Left hindlimb (tissue), 1 donor: ENCODE measurements at regions not wholly inside any gene's neighbourhood (a gene's known extent, or its start where the extent isn't known, plus 50 kb on each side); places are given as distances from the start of the nearest gene placed in this dataset.

Experiments used
- DNase-seq: peaks from one replicate; pipeline ENCODE4 v3.0.0-alpha.2; 2018

- DNase-seq = no peak
Observed at GRCh38 chr13:109586509-109587346, 199.7 kb downstream of the IRS2 start.

- no peak for DNase-seq
Observed at GRCh38 chr13:109584844-109585361, 201.5 kb downstream of the IRS2 start.

- no peak for DNase-seq
Observed at GRCh38 chr13:109577191-109577700, 209.1 kb downstream of the IRS2 start.

DNA sequence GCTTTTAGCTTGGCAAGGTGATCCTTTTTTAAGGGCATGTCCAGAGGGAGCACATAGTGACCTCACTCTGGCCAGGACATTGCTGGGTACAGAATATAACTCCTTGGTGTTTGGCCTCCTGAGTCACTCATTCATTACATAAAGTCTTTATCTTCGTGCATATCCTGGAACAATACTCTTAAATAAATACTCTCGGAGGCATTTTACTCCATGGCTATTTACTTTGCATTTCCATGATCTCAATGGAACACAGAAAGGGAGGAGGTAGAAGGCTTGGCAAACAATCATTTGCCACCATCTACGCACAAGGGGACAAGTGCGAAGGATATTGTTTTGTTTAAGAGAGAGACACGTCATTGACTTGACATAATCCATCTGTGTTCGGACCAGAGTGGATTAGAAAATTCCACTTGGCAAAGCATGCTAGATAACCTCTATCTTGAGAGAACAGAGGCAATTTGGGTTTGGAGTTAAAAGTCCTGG lies 210.0 kb downstream of the IRS2 start:
- no peak for DNase-seq

- DNase-seq = no peak
Observed at GRCh38 chr13:109575821-109576220, 210.6 kb downstream of the IRS2 start.

DNA sequence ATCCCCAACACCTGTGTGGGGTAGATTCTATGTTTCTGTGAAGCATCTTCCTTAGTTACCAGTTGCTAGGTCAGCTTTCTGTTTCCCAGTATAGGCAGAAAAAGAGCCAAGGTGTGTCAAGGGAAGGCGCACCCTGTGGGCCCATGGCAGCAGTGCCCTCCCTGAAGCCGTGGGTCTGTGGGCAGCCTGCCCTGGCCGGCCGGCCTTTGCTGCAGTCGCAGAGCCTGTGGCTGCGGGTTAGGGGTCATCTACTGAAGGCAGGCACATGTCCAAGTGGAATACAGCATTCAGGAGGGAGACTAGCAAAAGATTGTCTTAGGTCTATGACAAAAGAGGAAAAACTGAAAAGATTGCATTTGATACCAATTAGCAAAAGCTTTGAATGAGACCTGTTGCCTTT lies 214.0 kb downstream of the IRS2 start:
- no peak for DNase-seq

DNA sequence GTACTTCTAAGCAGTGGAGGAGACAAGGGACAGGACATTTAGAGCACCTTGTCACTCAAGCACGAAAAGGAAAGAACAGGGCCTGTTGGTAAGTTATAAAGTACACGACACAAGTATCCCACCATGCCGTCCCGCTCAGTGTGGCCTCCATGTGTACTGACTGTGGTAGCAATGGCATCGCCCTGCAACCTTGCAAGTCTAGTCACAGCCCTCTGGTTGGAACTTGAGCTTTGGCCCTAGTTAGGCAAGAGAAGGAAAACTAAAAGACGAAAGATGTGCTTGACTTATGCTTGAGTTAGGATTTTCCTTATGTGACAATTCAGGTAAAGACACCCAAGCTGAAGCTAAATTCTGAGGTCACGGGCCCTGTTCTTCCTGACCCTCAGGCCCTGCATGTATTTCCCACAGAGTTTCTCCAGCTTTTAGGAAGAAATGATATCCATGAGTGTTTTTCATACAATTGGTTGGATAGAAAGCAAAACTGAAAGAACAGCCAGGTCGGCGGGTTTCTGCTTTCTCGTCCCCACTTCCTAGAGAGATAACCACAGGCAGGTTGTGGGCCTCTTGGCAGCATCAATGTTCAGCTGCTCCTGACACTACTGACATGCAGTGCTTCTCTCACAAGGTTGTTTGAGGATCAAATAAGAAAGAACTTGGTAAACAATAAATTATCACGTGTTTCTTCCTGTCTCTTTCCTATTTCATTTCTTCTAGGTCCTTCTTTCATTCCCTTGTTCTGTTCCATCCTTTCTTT lies 216.2 kb downstream of the IRS2 start:
- DNase-seq = no peak

GRCh38 chr13:109568339-109568818 lies 218.0 kb downstream of the IRS2 start:
- DNase-seq = no peak

DNA sequence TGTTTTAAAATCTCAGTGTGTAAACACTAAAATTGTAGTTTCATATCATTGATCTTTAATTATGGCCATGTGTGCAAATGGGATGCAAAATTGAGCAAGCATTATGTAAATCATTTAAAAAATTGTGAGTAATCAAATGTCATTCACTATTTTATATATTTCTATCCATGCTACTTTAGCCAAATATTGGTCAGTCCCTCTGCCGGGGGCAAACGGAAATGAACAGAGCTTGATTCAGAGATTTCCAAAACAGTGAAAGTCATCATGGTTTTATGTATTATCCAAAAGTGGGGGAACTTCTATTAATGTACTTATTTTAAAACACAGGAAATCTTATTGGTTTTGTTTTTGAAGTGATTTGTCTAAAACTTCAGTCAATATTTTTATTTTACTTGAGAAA lies 219.1 kb downstream of the IRS2 start:
- no peak for DNase-seq

DNA sequence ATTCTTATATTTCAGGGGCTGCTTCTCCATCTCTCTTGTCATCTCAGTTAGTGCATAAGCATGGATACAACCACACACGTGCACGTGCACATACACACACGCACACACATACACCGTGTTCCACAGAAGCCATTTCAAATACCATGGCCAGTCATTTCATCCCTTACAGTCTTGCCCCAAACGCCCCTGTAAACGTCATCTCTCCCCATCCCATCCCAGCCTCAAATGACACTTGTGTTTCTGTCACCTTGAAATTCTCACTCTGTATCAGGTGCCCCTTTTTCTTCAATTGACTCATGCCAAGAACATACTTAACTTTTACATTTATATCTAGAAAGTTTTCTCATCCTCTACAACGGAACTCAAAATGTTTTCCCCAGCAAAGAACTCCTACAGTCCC lies 220.5 kb downstream of the IRS2 start:
- DNase-seq = no peak

DNA sequence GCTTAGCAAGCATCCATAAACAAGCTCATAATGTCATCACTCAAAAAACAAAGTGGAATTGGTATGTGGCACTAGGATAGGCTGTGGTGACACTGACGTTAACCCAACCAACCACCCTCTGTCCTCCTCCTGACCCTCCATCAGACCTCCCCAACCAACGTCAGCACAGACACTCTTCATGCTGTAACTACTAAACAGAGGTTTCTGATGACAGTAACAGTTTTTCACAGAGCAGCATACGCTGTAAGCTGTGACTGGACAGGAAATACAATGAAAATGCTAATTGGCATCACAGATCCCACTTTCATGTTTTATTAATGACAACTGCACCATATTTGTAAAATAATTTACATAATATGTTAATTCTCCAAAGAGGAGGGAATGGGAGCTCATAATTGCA lies 238.0 kb downstream of the IRS2 start:
- DNase-seq = no peak

DNA sequence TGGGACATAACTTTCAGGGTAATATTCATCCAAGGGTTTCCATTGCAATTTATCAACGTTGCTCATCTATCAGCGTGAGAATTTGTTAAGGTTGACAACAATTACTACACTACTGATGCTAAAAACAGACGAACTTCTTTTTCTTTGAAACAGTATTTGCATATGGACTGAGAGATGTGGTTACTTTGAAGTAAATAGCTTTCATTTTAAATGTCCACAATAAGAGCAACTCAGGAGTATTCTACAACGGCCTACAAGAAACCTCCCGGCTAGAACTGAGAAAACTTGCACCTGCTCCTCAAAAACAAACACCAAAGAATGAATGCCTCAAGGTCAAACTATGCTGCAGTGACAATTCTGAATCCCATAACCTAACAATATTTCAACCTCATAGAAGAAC lies 238.4 kb downstream of the IRS2 start:
- DNase-seq = no peak

- DNase-seq = no peak
Observed at GRCh38 chr13:109545931-109546330, 240.5 kb downstream of the IRS2 start.

DNA sequence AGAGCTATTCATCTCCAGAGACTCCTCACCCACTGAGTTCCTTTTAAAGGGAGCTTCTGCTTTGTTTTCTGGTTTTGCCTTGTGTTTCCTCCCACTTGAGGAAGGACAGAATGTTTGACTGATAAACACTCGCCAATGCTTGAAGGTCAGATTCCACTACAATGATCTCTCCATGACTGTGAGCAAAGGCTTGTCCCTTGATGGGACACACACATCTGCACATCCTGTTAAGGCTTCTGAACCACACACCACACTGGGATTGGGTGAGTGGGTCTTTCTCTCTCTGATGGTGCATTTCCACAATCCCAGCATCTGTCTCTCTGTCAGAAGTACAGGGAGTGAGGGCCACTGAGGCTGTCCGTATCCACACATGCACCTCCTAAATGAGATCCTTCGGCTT lies 245.3 kb downstream of the IRS2 start:
- DNase-seq = no peak

- no peak for DNase-seq
Observed at GRCh38 chr13:109537584-109537983, 248.8 kb downstream of the IRS2 start.

DNA sequence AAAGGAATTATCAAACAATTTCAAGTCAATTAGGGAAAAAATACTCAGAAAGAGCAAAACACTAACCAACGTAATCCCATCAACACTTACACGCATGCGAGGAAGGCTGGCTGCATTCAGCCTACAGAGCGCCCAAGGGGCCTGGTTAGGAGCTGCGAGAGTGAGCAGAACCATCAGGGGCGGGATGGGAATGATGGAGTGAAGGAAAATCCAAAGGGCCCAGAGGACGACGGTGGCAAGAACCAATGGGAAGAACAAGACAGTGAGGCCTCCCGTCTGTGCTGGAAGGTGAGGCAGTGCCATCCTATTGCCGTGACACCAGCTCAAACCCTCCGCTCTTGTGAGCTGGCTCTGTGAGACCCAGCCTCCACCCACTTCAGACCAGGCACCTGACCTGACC lies 253.0 kb downstream of the IRS2 start:
- DNase-seq = no peak

GRCh38 chr13:109529964-109530363 lies 256.4 kb downstream of the IRS2 start:
- no peak for DNase-seq

- DNase-seq = no peak
Observed at GRCh38 chr13:109521719-109522118, 264.7 kb downstream of the IRS2 start.

- no peak for DNase-seq
Observed at GRCh38 chr13:109517517-109517916, 268.9 kb downstream of the IRS2 start.

- no peak for DNase-seq
Observed at GRCh38 chr13:109516186-109516585, 270.2 kb downstream of the IRS2 start.

- DNase-seq = no peak
Observed at GRCh38 chr13:109510013-109510412, 276.4 kb downstream of the IRS2 start.

DNA sequence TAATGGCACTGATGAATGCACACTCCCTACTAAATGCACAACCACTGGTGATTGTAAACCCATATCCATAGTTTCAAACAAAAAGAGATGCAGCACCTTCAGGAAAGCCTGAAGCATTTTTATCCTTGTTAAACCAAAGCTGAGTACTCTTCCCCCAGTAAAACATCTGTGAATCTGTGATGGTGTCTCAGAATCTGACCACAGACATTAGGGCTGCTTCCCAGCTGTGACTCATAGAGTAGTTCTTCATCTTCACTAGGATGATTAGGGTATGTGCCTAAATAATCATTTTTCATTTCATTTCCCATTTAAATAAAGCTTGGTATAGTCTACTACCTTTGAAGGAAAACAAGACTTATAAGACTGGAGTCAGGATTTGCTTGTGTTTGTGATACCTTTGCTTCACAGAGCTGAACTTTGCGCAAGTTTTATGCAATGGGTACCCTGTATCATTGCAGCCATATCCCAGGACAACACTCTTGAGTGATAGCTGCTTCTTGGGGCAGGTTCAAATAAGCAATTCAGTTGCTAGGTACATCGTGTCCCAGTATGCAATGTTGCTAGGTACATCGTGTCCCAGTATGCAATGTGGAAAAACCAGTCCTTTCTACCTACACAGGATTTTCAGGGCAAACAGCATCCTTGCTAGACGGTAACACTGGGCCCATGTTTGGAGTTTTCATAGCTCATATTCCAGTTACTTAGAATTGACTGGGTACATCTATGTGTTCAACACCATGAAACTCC lies 277.1 kb downstream of the IRS2 start:
- no peak for DNase-seq
